ENCODE measurements at regions not wholly inside any gene's neighbourhood (a gene's known extent, or its start where the extent isn't known, plus 50 kb on each side); places are given as distances from the start of the nearest gene placed in this dataset.

- no peak for TF ChIP-seq POLR2AphosphoS5 (IDR thresholded peaks at IDR 0.05)
- TF ChIP-seq, protein P1, sequence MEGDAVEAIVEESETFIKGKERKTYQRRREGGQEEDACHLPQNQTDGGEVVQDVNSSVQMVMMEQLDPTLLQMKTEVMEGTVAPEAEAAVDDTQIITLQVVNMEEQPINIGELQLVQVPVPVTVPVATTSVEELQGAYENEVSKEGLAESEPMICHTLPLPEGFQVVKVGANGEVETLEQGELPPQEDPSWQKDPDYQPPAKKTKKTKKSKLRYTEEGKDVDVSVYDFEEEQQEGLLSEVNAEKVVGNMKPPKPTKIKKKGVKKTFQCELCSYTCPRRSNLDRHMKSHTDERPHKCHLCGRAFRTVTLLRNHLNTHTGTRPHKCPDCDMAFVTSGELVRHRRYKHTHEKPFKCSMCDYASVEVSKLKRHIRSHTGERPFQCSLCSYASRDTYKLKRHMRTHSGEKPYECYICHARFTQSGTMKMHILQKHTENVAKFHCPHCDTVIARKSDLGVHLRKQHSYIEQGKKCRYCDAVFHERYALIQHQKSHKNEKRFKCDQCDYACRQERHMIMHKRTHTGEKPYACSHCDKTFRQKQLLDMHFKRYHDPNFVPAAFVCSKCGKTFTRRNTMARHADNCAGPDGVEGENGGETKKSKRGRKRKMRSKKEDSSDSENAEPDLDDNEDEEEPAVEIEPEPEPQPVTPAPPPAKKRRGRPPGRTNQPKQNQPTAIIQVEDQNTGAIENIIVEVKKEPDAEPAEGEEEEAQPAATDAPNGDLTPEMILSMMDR (IDR thresholded peaks at IDR 0.05) = no peak
- no peak for TF ChIP-seq POLR2A (IDR thresholded peaks at IDR 0.05; ENCODE audit: low read depth)
- no peak for TF ChIP-seq EP300 (IDR thresholded peaks at IDR 0.05)
Measured at GRCh38 chr13:50123515-50123861, 108.2 kb downstream of the KCNRG start.

All from esophagus muscularis mucosa (tissue), 4 donors.